ENCODE measurements at regions not wholly inside any gene's neighbourhood (a gene's known extent, or its start where the extent isn't known, plus 50 kb on each side); places are given as distances from the start of the nearest gene placed in this dataset.

DNA sequence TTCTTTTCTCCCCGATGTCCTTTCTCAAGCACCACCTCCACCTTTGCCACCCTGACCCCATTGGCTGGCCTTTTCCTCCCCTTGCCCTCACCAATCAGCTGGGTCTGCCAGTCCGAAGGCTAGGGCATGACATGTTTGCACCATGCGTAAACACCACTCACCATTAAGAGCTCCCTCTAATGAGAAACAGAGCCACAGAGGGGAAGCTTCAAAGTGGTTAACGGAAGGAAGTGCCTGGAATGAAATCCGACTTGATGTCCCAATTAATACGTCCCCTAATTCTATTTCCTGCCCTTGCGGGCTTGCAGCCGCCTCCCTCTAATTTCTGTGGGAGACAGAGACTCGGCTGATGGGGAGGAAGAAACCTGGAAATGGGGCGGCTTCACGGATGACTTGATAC is 318.5 kb upstream of the TBX3 start:
- Histone ChIP-seq H3K9ac (ENCODE audit: low read depth in 1 of 2, low read length in 2 of 2) (no peak overlapping the region), H3K36me3 (ENCODE audit: control insufficient read depth in 1 of 2, insufficient read depth in 2 of 2, low read length in 2 of 2) (no peaks in the 10 kb centered on the region), H3K27ac (ENCODE audit: low read depth, low read length) (no peak overlapping the region), H3K27me3 (ENCODE audit: control insufficient read depth in 1 of 2, insufficient read depth in 2 of 2, low read length in 2 of 2) (no peaks in the 10 kb centered on the region), H3K9me3 (ENCODE audit: control insufficient read depth in 1 of 2, low read length in 2 of 2) (no peaks in the 10 kb centered on the region), H3K4me3 (ENCODE audit: low read depth in 1 of 2, low read length in 2 of 2) (no peak overlapping the region), H3K4me1 (ENCODE audit: control insufficient read depth in 1 of 2, insufficient read depth in 2 of 2, low read length in 2 of 2) (peaks cover 0 to 5% of the 10 kb centered on the region in 2 donors)

DNA sequence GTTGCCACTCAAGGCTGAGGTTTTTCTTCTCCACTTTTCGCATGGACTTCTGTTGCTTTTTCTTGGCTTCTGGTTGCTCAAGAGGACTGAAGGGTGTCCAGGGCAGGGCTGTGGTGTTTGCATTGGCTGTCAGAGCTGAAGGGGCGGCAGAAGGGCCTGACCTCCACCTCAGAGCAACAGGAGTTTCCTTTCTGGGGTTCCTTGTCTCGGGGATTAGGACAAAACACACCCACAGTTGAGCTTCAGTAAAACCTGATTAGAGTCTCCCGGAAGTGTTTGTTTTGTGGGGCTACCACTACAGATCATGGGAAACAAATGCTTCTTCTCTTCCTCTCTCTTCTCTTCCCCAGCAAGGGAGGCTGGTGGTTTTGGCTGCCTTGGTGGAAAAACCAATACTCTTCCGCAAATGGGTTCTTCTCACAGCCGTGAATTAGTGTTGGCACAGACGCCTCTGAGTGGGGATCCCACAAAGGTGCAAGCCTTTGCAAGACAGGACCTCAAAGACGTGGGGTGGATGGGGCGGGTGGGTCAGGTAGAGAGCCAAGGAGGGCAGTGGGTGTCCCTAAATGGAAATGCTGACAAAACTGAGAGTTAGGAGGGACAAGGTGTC is 317.7 kb upstream of the TBX3 start:
- no peak overlapping the region for H3K9ac ChIP-seq (ENCODE audit: low read depth in 1 of 2, low read length in 2 of 2)
- no peaks in the 10 kb centered on the region for H3K27me3 ChIP-seq (ENCODE audit: control insufficient read depth in 1 of 2, insufficient read depth in 2 of 2, low read length in 2 of 2)
- H3K27ac ChIP-seq (ENCODE audit: low read depth, low read length): no peak overlapping the region
- H3K36me3 ChIP-seq (ENCODE audit: control insufficient read depth in 1 of 2, insufficient read depth in 2 of 2, low read length in 2 of 2): no peaks in the 10 kb centered on the region
- peaks cover 0 to 5% of the 10 kb centered on the region in 2 donors for H3K4me1 ChIP-seq (ENCODE audit: control insufficient read depth in 1 of 2, insufficient read depth in 2 of 2, low read length in 2 of 2)
- no peaks in the 10 kb centered on the region for H3K9me3 ChIP-seq (ENCODE audit: control insufficient read depth in 1 of 2, low read length in 2 of 2)
- no peak overlapping the region for H3K4me3 ChIP-seq (ENCODE audit: low read depth in 1 of 2, low read length in 2 of 2)

DNA sequence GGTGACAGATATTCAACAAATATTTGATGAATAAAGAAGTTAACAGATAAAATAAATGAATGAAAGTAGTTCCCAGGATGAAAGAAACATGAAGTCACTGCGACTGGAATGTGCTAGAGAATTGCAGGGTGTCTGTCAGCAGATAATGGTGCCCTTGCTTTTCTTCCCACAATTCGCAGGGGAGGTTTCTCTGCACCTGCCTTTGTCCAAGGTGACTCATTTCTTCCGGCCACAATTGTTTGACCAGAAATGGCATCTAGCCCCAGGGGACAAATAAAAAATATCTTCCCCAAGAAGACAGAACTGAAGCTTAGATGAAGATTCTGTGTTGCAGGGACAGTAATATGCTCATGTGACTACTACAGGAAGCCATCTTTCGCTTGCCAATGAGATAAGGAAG is 316.1 kb upstream of the TBX3 start:
- no peak overlapping the region for H3K27ac ChIP-seq (ENCODE audit: low read depth, low read length)
- H3K4me3 ChIP-seq (ENCODE audit: low read depth in 1 of 2, low read length in 2 of 2): no peak overlapping the region
- peaks cover 0 to 5% of the 10 kb centered on the region in 2 donors for H3K4me1 ChIP-seq (ENCODE audit: control insufficient read depth in 1 of 2, insufficient read depth in 2 of 2, low read length in 2 of 2)
- no peaks in the 10 kb centered on the region for H3K36me3 ChIP-seq (ENCODE audit: control insufficient read depth in 1 of 2, insufficient read depth in 2 of 2, low read length in 2 of 2)
- no peaks in the 10 kb centered on the region for H3K27me3 ChIP-seq (ENCODE audit: control insufficient read depth in 1 of 2, insufficient read depth in 2 of 2, low read length in 2 of 2)
- H3K9me3 ChIP-seq (ENCODE audit: control insufficient read depth in 1 of 2, low read length in 2 of 2): peaks cover 0 to 4% of the 10 kb centered on the region in 2 donors
- no peak overlapping the region for H3K9ac ChIP-seq (ENCODE audit: low read depth in 1 of 2, low read length in 2 of 2)

DNA sequence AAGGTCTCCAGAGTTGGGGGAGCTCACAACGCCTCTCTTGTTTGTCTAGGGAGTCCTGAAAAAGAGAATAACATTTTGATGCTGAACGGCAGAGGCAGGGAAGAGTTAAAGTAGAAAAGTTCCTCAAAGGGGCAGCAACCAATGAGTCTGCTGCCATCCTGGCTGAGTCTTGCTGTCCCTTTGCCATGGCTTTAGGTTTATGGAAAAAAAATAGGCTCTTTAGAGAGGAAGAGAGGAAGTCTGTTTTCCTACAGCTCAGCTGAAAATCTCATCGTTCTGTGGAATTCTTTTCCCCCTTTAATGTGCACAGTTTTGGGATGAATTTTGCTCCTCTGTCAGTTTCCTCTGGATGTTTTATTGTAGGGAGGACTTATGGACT is 314.8 kb upstream of the TBX3 start:
- no peaks in the 10 kb centered on the region for H3K36me3 ChIP-seq (ENCODE audit: control insufficient read depth in 1 of 2, insufficient read depth in 2 of 2, low read length in 2 of 2)
- no peak overlapping the region for H3K9ac ChIP-seq (ENCODE audit: low read depth in 1 of 2, low read length in 2 of 2)
- no peak overlapping the region for H3K27ac ChIP-seq (ENCODE audit: low read depth, low read length)
- H3K4me1 ChIP-seq (ENCODE audit: control insufficient read depth in 1 of 2, insufficient read depth in 2 of 2, low read length in 2 of 2): peaks cover 0 to 5% of the 10 kb centered on the region in 2 donors
- H3K9me3 ChIP-seq (ENCODE audit: control insufficient read depth in 1 of 2, low read length in 2 of 2): peaks cover 0 to 4% of the 10 kb centered on the region in 2 donors
- no peaks in the 10 kb centered on the region for H3K27me3 ChIP-seq (ENCODE audit: control insufficient read depth in 1 of 2, insufficient read depth in 2 of 2, low read length in 2 of 2)
- H3K4me3 ChIP-seq (ENCODE audit: low read depth in 1 of 2, low read length in 2 of 2): no peak overlapping the region

DNA sequence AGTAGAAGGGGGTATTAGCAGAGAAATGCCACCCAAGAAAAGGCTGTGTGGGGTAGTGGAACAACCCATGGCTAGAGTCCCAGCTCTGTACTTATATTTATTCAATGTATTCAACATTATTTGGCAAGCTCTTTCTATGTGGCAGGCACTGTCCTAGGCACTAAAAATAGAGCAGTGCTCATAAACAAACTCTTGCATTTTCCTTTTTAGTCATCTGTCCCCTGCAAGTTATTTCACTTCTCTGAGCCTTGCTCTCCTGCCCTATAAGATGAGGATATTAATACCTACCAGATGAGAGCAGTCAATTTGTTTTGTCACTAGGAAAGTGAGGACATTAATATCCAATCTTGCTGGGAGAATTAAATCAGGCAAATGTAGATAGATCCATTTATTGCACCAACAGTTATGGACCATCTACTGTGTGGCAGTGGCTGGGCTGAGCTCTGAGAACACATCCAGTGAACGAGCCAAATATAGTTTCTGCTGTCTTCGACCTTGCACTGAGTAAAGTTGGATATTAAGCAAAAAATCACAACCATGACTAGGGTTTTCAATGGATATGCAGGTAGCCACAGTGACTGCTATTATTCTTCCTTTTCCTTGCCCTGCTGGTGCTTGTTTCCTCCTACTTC is 314.3 kb upstream of the TBX3 start:
- Histone ChIP-seq H3K36me3 (ENCODE audit: control insufficient read depth in 1 of 2, insufficient read depth in 2 of 2, low read length in 2 of 2) (no peaks in the 10 kb centered on the region), H3K4me1 (ENCODE audit: control insufficient read depth in 1 of 2, insufficient read depth in 2 of 2, low read length in 2 of 2) (peaks cover 0 to 6% of the 10 kb centered on the region in 2 donors), H3K9ac (ENCODE audit: low read depth in 1 of 2, low read length in 2 of 2) (no peak overlapping the region), H3K27me3 (ENCODE audit: control insufficient read depth in 1 of 2, insufficient read depth in 2 of 2, low read length in 2 of 2) (no peaks in the 10 kb centered on the region), H3K4me3 (ENCODE audit: low read depth in 1 of 2, low read length in 2 of 2) (no peak overlapping the region), H3K9me3 (ENCODE audit: control insufficient read depth in 1 of 2, low read length in 2 of 2) (peaks cover 0 to 4% of the 10 kb centered on the region in 2 donors), H3K27ac (ENCODE audit: low read depth, low read length) (no peak overlapping the region)

DNA sequence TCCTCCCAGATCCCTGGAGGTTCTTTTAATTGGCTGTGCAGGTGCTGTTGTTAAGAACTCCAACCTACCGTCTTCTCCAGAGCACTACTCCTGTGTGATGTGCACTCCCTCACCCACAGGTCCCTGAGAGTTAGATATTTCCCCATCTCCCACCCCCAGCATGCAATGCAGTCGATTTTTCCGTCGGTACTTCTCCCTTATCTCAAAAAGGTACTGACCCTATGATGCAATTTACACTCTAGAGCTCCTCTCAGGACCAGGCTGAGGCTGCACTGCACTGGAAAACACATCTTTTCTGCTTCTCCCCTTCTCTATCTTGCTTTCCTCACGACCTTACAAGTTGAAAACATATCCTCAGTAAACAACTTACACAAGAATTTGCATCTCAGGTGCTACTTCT is 312.4 kb upstream of the TBX3 start:
- H3K27me3 ChIP-seq (ENCODE audit: control insufficient read depth in 1 of 2, insufficient read depth in 2 of 2, low read length in 2 of 2): no peaks in the 10 kb centered on the region

DNA sequence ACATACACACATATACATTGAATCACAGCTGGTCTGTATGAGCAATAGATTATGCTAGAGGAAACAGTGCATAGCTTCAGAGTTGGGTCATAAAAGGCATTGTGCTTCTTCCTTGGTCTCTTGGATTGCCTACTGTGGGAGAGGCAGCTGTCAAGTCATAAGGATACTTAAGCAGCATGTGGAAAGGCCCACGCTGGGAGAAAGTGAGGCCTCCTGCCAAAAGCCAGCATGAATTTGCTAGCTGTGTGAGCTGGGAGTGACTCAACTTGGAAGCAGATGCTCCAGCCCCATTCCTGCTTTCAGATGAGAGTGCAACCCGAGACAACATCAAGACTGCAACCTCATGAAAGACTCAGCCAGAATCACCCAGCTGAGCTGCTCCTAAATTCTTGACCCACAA is 311.9 kb upstream of the TBX3 start:
- no peak overlapping the region for H3K27ac ChIP-seq (ENCODE audit: low read depth, low read length)

More for the DNA sequence above, 312.4 kb upstream of the TBX3 start:
- Histone ChIP-seq H3K27ac (ENCODE audit: low read depth, low read length) (no peak overlapping the region), H3K36me3 (ENCODE audit: control insufficient read depth in 1 of 2, insufficient read depth in 2 of 2, low read length in 2 of 2) (no peaks in the 10 kb centered on the region), H3K4me1 (ENCODE audit: control insufficient read depth in 1 of 2, insufficient read depth in 2 of 2, low read length in 2 of 2) (peaks cover 8 to 14% of the 10 kb centered on the region in 2 donors), H3K9me3 (ENCODE audit: control insufficient read depth in 1 of 2, low read length in 2 of 2) (peaks cover 0 to 4% of the 10 kb centered on the region in 2 donors), H3K9ac (ENCODE audit: low read depth in 1 of 2, low read length in 2 of 2) (no peak overlapping the region), H3K4me3 (ENCODE audit: low read depth in 1 of 2, low read length in 2 of 2) (no peak overlapping the region)

DNA sequence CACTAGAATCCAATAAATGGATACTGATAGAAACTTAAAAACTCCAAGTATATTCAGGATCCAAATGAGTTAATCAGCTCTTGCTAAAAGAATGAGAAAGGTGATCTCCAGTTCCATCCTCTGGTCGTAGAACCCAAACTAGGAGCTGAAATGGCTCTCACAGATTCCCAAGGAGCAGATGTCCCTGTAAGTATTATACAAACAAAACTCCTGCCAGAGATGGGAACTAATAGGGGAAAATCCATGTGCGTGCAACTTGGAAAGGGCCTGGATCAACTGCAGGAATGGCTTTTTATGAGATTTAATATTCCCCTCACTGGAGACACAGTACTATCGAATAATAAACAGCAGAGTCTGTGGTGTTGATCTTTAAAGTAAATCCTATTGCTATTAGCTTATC is 309.2 kb upstream of the TBX3 start:
- H3K27ac ChIP-seq (ENCODE audit: low read depth, low read length): no peak overlapping the region
- H3K4me3 ChIP-seq (ENCODE audit: low read depth in 1 of 2, low read length in 2 of 2): no peak overlapping the region
- no peaks in the 10 kb centered on the region for H3K27me3 ChIP-seq (ENCODE audit: control insufficient read depth in 1 of 2, insufficient read depth in 2 of 2, low read length in 2 of 2)
- peaks cover 0 to 4% of the 10 kb centered on the region in 2 donors for H3K9me3 ChIP-seq (ENCODE audit: control insufficient read depth in 1 of 2, low read length in 2 of 2)
- no peak overlapping the region for H3K9ac ChIP-seq (ENCODE audit: low read depth in 1 of 2, low read length in 2 of 2)
- peaks cover 8 to 10% of the 10 kb centered on the region in 2 donors for H3K4me1 ChIP-seq (ENCODE audit: control insufficient read depth in 1 of 2, insufficient read depth in 2 of 2, low read length in 2 of 2)
- H3K36me3 ChIP-seq (ENCODE audit: control insufficient read depth in 1 of 2, insufficient read depth in 2 of 2, low read length in 2 of 2): no peaks in the 10 kb centered on the region

More for the DNA sequence above, 311.9 kb upstream of the TBX3 start:
- H3K36me3 ChIP-seq (ENCODE audit: control insufficient read depth in 1 of 2, insufficient read depth in 2 of 2, low read length in 2 of 2): no peaks in the 10 kb centered on the region
- peaks cover 8 to 14% of the 10 kb centered on the region in 2 donors for H3K4me1 ChIP-seq (ENCODE audit: control insufficient read depth in 1 of 2, insufficient read depth in 2 of 2, low read length in 2 of 2)
- no peak overlapping the region for H3K9ac ChIP-seq (ENCODE audit: low read depth in 1 of 2, low read length in 2 of 2)
- H3K9me3 ChIP-seq (ENCODE audit: control insufficient read depth in 1 of 2, low read length in 2 of 2): peaks cover 0 to 4% of the 10 kb centered on the region in 2 donors
- no peak overlapping the region for H3K4me3 ChIP-seq (ENCODE audit: low read depth in 1 of 2, low read length in 2 of 2)
- H3K27me3 ChIP-seq (ENCODE audit: control insufficient read depth in 1 of 2, insufficient read depth in 2 of 2, low read length in 2 of 2): no peaks in the 10 kb centered on the region

DNA sequence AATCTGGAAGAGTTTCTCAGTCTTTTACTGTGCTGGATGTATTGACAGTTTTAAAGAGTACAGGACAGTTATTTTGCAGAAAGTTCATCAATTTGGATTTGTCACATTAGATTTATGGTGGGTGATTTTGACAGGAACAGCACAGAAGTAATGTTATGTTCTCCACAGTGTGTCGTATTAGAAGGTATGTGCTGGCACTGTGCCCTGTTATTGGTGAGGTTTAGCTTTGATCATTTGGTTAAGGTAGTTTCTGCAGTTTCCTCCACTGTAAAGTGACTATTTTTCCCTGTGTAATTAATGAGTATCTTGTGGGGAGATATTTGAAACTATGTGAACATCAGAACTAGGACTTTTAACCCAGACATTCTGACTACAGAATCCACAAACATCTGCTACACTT is 308.5 kb upstream of the TBX3 start:
- H3K36me3 ChIP-seq (ENCODE audit: control insufficient read depth in 1 of 2, insufficient read depth in 2 of 2, low read length in 2 of 2): no peaks in the 10 kb centered on the region
- H3K4me1 ChIP-seq (ENCODE audit: control insufficient read depth in 1 of 2, insufficient read depth in 2 of 2, low read length in 2 of 2): peaks cover 8 to 10% of the 10 kb centered on the region in 2 donors
- no peak overlapping the region for H3K27ac ChIP-seq (ENCODE audit: low read depth, low read length)

DNA sequence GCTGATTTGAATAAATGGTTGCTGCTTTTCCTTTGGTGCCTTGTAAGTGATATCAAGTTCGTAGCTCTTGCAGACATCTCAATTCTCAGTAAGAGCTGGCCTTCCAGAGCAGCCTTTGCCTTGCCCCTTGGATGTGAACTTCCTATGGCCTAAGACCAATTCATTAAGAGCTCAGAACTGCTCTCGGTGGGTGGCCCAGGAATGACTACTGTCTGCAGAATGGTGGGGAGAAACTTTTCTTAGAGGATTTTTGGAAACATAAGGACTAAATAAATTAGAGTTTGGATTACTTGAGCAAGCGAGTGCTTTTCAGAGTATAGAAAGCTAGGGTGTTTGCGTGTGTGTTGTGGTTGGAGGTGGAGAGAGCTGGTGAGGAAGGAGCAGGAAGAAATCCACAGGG is 306.4 kb upstream of the TBX3 start:
- Histone ChIP-seq H3K4me3 (ENCODE audit: low read depth in 1 of 2, low read length in 2 of 2) (no peak overlapping the region), H3K36me3 (ENCODE audit: control insufficient read depth in 1 of 2, insufficient read depth in 2 of 2, low read length in 2 of 2) (no peaks in the 10 kb centered on the region), H3K27ac (ENCODE audit: low read depth, low read length) (no peak overlapping the region), H3K9me3 (ENCODE audit: control insufficient read depth in 1 of 2, low read length in 2 of 2) (no peaks in the 10 kb centered on the region), H3K4me1 (ENCODE audit: control insufficient read depth in 1 of 2, insufficient read depth in 2 of 2, low read length in 2 of 2) (peaks cover 8 to 10% of the 10 kb centered on the region in 2 donors), H3K27me3 (ENCODE audit: control insufficient read depth in 1 of 2, insufficient read depth in 2 of 2, low read length in 2 of 2) (no peaks in the 10 kb centered on the region), H3K9ac (ENCODE audit: low read depth in 1 of 2, low read length in 2 of 2) (no peak overlapping the region)

More for the DNA sequence above, 308.5 kb upstream of the TBX3 start:
- Histone ChIP-seq H3K9me3 (ENCODE audit: control insufficient read depth in 1 of 2, low read length in 2 of 2) (peaks cover 0 to 4% of the 10 kb centered on the region in 2 donors), H3K4me3 (ENCODE audit: low read depth in 1 of 2, low read length in 2 of 2) (no peak overlapping the region), H3K27me3 (ENCODE audit: control insufficient read depth in 1 of 2, insufficient read depth in 2 of 2, low read length in 2 of 2) (no peaks in the 10 kb centered on the region), H3K9ac (ENCODE audit: low read depth in 1 of 2, low read length in 2 of 2) (no peak overlapping the region)
